NCI-H2196 treated with DMSO at 0.1 percent for 48 hours (cell line): ENCODE measurements at regions not wholly inside any gene's neighbourhood (a gene's known extent, or its start where the extent isn't known, plus 50 kb on each side); places are given as distances from the start of the nearest gene placed in this dataset.
"Not testable (repeated sequence)": the region's sequence is repeated elsewhere in the genome, so short reads cannot be mapped to it uniquely, and the experiment has no call there.

Source experiments
- DNase-seq: peaks from one replicate; lab custom pipeline; 2025; ENCODE audit not compliant: unreplicated experiment; lab: John Stamatoyannopoulos, UW

DNA sequence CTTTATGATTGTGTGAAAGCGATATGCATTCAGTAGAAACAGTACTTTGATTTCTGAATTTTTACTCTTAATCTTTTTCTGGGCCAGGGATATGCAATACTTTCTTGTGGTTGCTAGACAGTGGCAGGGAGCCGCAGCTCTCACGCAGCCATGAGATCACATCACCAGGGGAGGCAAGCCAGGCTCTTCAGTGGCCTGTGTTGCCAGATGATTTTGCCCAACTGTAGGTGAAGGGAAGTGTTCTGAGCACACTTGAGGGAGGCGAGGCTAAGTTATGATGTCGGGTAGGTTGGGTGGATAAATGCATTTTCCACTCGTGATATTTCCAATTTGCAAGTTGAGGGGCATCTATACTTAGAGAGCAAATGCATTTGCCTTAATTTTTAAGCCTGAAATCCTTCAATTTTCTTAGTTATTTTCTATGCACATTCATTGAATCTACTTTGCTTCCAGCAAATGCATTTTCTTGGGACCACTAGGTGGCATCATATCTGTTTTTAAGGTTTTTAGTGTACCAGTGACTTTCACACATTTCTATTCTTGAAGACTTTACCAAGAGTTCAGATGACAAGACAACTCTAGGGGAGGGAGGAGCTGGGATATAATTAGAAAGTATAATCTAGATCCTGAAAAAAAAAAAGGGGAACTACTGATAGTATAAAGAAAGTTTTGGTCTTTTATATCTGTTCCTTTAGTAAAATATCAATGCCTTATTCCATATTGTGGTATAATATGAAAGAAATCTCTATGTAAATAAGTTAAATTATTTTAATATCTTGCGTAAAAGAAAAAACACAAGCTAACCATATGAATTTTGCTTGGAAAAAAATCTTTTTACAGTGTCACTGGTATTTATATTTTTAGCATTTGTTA, 643.3 kb downstream of the SOCS6 start:
- peak; percentile 6 for DNase-seq

DNA sequence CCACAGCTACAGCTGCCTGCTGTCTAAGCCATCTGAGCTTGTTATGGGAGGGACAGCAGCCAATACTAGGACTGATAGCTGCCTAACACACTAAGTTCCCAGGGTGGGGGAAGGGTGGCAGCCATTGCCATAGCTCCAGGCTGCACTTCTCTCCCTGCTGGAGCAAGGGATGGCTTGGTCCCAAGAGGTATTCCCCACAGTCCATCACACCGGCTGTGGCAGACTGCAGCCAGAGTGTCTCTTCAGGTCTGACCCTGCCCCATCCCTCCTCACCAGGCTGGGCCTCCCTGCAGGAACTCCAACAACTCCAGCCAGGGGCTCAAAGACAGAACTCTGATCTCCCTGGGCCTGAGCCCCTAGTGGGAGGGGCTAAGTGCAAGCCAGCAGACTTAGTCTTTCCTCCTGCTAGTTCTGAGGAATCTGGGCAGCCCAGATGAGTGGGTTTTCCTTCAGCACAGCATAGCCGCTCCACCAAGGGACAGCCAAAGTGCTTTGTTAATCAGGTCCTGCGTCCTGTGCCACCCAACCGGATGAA, 632.1 kb downstream of the SOCS6 start:
- no peak for DNase-seq

DNA sequence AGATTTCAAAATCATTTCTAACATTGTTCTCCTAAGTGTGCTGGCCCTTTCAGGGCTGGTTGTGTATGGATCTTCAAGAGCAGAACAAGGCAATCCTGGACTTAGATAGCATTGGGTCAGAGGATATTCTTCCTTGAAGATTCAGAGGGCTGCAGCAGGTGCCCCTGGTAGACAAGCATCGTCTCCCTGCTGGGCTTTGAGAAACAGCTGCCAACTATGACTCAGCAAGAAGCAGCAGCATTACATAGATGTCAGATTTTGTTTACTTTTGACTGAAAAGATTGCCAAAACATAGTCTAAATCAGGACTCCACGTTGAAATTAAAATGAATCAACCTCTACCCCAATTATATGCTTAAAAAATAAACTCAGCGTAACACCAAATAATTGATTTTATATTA, 618.8 kb downstream of the SOCS6 start:
- no peak for DNase-seq

DNA sequence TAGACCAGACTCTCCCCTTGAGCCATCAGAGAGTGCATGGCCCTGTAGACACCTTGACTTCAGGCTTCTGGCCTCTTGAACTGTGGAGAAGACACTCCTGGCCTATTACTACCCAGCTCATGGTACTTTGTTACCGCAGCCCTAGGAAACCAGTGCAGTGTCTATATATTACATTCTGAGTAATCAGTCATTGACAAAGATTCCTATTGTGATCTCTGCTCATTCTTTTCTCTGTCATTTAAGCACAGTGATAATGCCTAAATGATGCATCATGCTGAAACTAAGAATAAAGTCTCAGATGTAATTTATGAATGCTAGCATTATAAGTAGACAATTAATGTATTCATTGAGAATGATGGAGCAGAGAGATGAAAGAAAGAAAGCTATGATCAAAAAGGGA, 603.5 kb downstream of the SOCS6 start:
- DNase-seq, result no peak

DNA sequence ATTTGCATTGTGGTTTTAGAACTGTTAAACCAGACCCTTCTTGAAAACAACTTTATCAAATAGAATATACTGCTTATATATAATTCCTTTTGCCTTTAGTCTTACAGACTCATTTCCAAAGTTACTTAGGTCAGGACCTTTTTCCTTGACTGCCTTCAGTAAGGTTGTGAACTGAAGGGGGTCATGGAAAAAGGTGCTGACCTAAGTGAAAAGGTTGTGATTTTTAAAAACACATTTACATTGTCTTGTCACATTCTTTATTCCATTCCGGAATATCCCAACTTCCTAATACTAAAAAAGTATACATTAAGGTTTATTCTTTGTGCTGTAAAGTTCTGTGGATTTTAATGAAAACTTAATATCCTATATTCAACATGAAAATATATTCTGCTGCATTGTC, 581.4 kb downstream of the SOCS6 start:
- no peak for DNase-seq

DNA sequence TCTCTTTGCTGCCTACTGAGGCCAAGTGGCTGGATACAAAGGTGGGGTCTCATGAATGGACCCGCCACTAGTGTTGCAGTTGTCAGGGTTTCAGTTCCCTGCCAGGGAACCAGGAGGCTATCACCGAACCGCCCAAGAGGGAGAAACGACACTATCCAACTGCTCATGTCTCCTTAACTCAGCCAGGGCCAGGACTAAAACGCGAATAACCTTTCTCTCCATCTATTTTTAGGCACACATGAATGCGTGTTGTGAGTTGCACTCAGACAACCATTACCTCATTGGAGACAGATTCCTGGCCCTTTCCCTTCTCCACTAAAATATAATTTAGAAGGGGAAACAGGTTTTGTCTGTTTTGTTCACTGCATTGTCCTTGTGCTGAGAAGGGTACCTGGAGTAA, 559.5 kb downstream of the SOCS6 start:
- no peak for DNase-seq

DNA sequence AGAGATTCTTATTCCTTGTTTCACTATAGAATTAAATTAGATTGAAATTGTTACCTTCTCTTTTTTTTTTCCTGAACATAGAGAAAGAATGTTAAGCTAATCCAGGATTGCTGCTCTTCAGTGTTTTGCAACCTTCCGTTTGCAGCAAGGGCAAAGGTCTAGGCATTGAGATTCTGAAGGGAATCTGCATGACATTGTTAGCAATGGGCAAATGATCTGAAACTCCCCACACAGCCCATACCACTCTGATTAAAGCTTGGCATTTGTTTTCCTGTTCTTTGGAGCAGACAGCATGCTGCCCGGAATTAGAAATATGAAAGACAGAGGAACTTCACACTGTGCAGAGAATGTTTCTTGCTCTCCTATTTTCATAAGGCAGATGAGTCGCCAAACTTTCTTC, 551.8 kb downstream of the SOCS6 start:
- no peak for DNase-seq

DNA sequence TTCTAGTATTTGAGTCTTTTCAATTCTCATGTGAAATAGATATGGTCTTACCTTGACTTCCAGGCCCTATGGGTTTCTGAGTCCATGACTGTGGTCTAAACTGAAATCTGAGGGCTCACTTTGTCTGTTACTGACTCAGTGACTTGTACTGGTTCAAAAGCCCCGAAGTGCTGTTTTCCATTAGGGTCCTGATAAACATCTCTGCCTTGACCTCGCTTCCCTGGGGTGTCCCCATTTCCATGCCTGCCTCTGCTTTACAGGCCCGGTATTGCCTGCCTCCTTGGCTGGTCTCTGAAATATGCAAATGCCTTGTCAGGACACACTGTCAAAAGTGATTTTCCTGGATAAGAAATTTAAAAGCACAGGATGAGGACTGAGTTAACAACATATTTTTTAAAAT, 538.8 kb downstream of the SOCS6 start:
- DNase-seq, result no peak

DNA sequence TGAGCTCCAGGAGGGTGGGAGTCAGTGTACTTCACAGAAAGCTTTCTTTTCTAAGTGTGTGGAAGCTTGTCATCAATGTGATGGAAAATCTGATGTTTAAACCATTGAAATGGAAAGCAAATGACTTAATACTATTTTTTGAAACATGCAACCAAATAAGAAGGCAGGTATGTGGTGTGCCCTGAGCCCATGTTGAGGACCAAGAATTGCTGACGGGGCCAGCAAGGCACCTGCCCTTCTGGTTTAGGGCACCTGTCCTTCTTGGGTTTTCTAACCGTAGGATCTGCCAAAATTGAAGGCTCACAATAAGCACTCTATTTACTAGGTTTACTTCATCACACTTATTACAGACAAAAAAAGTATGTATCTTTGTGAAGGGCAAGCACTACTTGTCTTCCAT, 537.7 kb downstream of the SOCS6 start:
- no peak for DNase-seq

DNA sequence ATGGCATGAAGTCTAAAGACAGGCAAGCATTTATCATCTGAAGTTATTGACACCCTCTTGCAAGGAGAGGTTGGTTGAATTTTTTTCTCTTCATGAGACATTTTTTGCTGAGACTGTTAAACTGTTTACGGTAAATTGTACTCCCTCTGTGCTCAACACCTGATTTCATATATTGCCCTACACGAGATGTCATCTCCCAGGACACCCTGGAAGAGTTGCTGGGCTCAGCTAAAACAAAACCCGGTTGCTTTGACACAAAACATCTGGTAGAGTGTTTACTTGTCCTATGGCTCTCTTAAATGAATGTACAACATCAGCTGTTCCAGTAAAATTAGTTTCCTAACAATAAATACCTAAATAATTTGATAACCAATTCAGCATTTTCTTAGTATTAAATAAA, 533.8 kb downstream of the SOCS6 start:
- DNase-seq, result no peak

DNA sequence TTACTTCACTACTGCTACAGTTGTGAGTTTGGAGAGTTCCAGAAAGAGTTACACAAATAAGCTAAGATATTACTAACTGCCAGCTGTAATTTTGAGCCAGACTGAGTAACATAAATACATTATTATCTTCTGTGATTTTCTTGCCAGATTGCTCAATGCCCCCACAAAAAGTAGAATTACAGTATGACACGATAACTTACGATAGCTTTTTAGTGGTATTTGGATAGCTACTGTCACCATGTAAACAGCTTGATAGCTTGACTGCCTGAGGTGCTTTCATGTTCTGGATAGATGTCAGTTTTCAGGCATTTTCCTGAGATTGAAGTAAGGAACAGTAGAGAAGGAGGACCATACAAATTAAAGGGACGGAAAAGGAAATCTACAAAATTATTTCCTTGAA, 533.3 kb downstream of the SOCS6 start:
- DNase-seq, result no peak

DNA sequence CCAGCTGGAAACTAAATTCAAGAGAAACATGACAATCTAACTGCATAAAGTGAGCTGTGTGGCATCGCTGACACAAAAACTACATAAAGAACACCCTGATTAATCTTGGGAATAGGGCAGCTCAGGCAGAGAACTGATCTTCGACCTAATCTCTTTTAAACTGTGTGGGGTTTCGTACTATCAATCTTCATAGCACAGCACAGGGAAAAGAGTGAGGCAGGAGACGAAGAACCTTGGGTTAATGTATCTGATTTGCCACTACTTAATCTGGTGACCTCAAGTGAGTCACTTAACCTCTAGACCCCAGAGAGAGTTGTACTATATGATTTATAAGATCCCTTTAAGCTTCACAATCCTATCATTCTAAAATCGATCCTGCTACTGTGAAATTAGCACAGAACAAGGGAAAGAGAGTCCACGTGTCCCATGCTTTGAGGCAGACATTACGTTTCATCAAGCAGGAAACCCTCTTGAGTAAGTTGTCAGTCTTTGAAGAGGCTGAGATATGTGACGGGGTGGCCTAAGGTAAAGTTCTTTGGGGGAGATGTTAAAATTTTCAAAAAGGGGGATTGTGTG, 519.7 kb downstream of the SOCS6 start:
- no peak for DNase-seq

DNA sequence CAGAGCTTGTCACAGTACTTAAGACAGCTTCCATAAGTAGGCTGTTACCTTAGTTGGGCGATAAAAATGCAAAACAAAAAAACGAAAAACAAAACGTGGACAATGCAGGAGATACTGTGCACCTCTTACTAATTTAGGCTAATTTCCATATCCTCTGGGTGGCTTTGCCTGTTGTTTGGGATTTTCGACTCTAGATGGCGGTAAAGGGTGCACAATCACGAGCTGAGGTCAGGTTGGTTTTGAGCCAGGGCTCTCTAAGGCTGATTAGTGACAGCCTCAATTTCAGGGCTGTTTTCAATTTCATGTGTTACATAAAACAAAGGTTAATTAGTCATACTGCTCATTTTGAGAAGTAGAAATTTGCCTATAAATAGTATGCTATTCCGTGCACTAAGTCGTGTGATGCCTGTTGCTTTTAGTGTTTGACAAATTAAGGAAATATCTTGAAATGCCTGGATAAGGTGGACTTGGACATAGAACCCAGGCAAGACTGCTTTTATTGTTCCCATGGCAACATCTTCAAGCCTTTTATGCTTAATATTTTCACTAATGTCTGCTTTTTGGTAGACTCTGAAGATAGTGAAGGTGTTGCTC, 493.1 kb downstream of the SOCS6 start:
- peak; percentile 2 for DNase-seq

DNA sequence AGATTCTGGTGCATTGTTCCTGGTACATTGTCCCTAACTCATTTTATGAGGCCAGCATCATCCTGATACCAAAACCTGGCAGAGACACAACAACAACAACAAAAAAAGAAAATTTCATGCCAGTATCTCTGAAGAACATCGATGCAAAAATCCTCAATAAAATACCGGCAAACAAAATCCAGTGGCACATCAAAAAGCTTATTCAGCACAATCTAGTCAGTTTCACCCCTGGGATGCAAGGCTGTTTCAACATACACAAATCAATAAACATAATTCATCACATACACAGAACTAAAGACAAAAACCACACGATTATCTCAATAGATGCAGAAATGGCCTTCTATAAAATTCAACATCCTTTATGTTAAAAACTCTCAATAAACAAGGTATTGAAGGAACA, 477.4 kb downstream of the SOCS6 start:
- DNase-seq, result not testable (repeated sequence)

DNA sequence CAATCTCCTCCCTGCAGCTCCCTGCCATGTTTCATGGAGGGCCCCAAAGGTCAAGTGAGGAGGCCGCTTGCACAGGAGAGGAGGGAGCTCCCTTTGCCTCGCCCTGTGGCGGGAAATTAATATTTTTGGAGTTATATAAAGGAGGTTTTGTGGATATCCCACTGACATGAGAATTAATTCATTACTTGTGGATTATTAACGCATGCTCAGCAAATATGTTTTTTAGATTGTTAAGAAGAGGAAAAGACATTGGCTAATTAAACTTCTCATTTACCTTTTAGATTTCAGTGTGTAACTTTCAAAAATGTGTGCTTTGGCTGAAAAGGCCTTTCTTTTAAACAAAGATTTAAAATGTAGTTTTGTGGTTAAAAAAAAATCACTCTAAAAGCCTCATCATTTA, 474.0 kb downstream of the SOCS6 start:
- no peak for DNase-seq

DNA sequence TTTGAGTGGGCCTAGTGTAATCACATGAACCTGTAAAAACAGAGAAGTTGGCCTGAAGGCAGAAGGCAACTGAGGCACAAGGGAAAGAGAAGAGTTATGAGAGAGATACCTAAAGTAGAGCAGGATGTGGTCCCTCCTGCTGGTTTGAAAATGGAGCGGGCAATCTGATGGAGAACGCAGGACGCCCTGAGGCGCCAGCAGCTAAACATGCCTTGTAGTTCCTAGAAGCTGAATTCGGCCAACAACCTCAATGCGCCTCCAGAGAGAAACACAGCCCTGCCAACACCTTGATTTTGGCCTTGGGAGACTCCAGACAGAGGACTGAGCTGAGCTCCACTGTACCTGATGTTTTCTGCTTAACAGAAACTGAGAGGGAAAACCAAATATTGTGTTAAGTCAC, 469.9 kb downstream of the SOCS6 start:
- no peak for DNase-seq

DNA sequence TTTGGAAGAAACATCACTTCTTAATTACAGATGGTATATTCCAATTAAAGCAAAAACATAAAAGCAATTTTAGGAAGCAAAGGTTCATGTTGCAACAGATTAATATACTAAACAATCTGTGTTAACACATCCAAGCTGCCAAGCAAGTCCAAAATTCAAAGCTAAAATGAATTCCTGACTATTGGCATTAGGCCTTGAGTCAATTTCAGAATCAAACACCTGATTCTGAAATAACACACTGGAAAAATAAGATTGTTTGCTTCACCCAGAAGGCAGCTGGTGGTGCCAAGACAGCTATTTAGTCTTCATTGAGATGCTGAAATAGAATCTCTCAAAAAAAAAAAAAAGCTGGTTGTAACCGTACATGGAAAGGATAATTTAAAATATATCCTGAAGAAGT, 465.6 kb downstream of the SOCS6 start:
- no peak for DNase-seq

DNA sequence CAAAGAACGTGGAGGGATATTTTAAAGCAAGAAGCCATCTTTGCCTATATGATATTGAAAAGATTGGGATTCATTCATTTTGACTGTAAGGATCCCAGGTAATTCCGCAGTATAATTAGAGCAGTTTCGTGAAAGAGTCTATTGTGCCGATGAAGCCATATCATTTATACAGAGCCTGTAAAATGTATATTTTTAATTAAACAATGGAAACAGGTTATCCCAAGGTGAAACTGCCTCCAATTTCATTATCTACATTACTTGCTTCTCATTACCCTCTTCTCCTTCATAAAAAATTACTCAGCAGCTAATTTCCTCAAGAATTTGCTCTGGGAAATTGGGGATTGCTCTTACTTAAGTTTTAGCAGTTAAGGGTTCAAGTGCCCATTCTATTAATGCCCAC, 444.1 kb downstream of the SOCS6 start:
- no peak for DNase-seq

DNA sequence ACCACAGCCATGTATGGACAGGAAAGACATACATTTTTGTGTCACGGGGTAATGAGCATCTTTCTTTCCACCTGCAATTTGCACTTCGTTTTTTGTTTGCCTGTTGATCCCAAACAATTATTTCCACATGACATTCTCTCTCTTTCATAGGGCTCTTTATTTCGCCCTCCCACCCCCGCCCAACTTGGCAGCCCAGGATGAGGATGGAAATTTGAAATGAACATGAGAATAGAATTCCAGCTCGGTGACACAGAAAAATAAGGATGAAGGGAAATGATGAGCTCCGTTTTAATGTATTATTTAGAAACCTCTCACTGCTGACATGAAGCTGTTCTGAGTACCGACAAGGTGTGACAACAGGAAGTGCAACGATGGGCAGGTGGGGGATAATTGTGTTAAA, 443.3 kb downstream of the SOCS6 start:
- DNase-seq, result no peak

DNA sequence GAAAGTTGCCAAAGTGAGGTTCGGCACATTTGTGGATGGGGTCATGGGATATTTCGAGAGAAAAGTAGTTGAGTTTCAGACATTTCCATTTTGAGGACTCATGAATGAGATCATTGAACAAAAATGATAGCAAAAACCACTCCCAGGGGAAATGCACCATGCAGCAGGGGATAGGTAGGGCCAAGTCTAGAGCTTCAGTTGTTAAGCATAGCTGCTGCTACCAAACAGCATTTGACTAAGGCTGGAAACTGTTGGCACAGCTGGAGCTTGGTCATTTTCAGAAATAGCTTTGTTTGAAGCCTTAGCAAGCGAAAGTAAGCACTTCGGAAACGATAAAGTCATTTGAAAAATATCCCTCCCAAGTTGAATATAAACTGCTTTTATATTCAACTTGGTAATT, 431.8 kb downstream of the SOCS6 start:
- no peak for DNase-seq

DNA sequence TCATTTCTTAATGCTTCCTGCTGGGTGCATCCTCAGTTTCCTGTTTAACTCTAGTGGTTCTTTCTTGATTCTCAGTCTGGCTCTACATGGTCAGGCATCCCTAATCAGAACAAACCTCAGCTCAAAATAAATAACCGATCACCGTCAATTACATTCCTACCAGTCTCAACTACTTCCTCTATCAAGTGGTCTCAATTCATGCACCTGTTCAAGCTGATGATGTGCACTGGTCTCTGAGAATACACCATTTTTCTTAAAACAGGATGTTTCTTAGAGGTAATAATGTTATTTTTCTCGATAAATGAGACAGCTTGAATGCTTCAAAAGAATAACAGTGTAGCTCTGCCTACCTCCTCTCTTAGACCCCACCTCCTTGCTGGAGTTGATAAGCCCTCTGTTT, 420.9 kb downstream of the SOCS6 start:
- no peak for DNase-seq

DNA sequence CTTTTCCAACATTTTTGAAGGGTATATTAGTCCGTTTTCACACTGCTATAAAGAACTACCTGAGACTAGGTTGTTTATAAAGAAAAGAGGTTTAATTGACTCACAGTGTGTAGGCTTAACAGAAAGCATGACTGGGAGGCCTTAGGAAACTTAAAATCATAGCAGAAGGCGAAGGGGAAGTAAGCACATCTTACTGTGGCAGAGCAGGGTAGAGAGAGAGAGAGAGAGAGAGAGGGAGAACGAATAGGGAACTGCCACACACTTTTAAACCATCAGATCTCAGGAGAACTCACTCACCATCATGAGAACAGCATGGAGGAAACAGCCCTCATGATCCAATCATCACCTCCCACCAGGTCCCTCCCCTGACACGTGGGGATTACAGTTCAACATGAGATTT, 420.3 kb downstream of the SOCS6 start:
- no peak for DNase-seq
